ENCODE measurements at regions not wholly inside any gene's neighbourhood (a gene's known extent, or its start where the extent isn't known, plus 50 kb on each side); places are given as distances from the start of the nearest gene placed in this dataset.

DNA sequence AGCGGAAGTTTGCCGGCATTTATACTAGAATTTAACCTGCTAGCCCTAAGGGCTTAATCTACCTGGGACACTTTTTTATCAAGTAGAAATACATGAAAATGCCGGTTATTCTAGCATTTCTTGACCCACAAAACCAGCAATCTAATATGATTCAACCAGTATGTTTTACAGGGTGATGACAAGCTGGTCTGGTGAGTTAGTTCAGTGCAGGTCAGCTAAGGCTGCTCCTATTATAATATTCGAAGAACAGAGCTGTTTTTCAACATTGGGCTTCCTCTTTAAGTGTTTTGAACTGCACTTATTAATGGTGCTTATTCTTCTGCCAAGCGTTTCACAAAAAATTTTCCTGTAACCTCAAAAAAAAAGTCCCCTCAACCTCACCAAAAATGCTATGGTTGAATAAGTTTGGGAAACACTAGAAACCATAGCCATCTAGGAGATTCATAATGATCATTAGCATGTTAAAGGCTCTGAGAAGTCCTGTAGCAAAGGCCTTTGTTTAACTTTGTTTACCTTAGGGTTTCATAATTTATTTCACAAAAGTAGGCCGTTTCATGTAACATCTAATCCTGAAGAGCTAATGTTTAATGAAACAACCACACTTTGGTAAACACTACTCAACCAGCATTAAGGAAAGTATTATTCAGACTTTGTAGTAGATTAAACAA lies 526.6 kb downstream of the KLF12 start:
- no peak for DNase-seq

GRCh38 chr13:73603646-73604045 lies 530.6 kb downstream of the KLF12 start:
- DNase-seq: no peak

- DNase-seq: no peak
These were observed 531.9 kb downstream of the KLF12 start for GRCh38 chr13:73602295-73602694.

- no peak for DNase-seq
These were observed 532.5 kb downstream of the KLF12 start for GRCh38 chr13:73601708-73602107.

DNA sequence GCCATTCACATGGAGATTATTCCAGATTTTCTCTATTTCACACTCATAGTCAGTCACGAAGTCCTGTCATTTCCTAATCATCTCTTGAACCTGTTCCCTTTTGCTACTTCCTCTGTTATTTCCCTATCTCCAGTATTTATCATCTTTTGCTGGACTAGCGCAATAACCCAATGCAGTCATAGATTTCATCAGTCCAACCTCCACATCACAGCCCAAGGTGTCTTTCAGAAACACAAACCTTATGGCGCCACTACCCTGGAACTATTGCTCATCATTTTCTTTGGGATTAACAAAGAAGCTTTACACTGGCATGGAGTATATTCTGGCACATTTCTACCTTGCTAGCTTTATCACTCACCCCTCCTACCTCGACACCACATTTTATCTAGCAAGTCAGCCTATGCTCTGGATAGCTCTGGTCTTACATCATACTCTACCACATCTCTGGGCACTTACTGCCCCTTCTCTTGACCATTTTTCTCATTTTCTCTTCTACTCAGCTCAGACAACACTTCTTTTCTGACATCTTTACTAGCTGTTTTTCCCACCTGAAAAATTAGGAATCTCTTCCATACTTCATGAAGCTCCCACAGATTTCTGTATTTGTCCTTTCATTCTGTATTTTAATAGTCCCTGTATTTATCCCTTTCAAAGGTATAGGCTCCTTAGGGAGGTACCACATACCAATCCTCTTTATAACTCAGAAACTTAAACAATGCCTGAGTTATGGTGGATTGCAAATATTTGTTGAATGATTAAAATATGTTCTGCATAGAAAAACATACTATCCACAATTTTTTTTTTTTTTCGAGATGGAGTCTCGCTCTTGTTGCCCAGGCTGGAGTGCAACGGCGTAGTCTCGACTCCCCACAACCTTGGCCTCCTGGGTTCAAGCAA lies 534.7 kb downstream of the KLF12 start:
- DNase-seq: no peak

- no peak for DNase-seq
These were observed 536.0 kb downstream of the KLF12 start for GRCh38 chr13:73598020-73598712.

GRCh38 chr13:73596382-73596781 lies 537.6 kb downstream of the KLF5 start:
- no peak for DNase-seq

DNA sequence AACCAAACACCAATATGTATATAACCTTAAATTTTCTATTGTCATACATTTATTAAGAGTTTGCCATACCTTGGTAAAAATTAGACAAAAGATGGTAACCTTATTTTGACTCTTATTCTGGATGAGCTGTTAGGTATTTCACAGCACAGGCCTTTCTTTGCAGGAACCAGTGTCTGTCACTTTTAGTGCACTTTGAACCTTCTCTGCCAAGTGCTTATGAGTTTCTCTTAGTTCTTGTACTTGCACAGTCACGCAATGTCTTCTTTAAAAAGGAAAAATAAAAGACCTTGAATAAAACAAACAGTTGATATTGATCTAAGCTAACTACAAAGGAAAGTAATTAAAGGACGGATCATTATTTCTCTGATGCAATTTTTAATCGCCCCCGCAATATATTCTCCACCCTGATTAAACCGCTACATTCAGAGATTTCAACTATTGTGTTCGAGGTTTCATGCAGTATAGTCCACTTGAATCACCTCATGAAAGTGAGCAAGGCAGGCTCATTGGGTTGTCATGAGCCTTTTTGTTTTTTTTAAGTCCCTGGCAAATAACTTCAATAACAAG lies 534.5 kb downstream of the KLF5 start:
- DNase-seq: no peak

GRCh38 chr13:73591861-73592260 lies 533.1 kb downstream of the KLF5 start:
- DNase-seq: no peak

GRCh38 chr13:73590795-73591194 lies 532.0 kb downstream of the KLF5 start:
- no peak for DNase-seq

DNA sequence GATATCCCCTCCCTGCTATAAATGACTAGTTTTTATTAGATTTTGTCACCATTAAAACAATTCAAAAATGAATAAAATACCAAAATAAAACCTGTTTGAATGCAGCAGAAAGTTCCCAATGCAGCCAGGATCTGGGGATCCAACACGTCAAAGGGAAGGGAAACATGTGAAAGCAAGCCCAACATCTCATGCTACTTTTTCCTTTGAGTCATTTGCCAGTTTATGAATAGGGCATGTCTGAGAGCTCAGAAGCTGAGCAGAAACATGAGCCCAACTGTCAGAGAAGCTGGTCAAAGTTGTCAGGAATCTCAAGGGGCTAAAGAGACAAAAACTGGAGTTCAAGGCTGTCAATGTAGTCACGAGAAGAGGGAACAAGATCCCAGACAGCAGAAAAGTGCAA lies 526.4 kb downstream of the KLF5 start:
- DNase-seq: no peak

DNA sequence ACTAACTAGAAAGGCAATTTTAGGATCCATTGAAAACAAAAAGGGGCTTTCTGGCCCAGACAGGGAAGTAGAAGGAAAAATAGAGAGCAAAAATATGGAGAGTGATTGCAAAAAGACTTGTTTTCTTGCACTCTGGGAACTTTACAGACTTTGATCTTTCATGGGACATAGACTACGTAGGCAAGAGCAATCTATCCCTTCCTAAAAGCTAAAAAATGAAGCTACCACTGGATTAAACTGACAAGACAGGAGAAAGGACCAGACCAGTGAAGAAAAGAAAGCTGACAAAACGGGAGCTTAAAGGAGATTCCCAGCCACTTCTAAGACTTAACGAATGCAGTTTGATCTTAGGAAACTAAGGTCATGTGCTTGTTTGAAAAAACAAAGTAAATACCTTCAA lies 524.5 kb downstream of the KLF5 start:
- no peak for DNase-seq

DNA sequence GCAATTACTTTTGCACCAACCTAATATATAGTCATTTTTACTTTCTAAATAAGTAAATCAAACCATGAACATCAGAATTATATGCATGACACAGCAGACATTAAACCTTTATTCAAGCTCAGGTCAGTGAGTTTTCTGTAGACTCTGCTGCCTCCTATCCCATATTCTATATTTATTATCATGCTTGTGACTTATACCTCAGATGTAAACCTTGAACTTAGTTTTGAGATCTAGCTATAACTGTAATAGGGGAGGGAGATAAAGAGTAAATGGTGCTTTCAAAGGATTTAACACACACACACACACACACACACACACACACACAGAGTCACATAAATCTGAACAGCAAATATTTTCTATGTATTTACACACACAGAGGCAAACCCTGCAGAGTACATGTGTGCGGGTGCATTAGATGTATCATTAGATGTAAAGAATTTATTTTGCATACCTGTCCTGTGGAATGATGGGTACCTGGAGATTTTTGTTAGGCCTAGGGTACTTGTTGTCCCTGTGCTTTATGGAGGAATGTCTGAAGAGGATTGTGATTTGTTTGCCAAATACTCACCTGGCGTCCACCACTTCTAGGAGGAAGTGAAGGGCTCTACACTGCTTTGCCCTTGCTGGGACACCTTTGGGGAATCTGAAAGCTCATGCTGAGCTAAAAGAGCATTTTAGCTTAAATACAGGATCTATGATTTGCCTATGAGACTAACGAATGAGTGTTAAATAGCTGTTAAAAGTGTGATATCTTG lies 521.9 kb downstream of the KLF5 start:
- no peak for DNase-seq

GRCh38 chr13:73579574-73580274 lies 520.9 kb downstream of the KLF5 start:
- no peak for DNase-seq

DNA sequence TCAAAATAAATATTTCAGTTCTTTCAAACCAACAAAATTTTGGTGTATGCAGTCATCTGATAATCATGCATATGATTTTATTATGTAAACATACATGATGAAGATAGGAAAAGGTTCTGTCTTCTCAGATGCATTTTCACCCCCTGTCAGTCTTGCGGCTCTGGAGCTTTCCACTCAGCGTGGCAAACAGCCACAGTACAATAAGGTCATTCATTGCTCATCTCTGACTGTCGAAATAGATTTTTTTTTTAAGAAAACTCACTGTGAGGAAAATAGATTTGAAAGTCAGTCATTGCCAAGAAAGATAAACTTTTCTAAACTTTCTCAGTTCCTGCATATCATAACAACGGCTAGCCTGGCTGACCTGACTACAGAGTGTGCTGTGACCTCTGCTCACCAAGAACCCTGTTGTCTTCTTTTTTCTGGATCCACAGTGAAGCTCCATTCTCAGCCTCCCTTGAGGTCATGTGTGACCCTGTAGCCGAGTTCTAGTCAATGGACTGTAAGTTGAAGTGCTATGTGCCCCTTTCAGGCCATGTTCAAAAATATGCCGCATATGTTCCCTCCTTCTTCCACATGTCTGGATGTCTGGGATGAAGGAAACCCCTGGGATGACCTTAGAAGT lies 519.6 kb downstream of the KLF5 start:
- no peak for DNase-seq

GRCh38 chr13:73576291-73576690 lies 517.5 kb downstream of the KLF5 start:
- no peak for DNase-seq

DNA sequence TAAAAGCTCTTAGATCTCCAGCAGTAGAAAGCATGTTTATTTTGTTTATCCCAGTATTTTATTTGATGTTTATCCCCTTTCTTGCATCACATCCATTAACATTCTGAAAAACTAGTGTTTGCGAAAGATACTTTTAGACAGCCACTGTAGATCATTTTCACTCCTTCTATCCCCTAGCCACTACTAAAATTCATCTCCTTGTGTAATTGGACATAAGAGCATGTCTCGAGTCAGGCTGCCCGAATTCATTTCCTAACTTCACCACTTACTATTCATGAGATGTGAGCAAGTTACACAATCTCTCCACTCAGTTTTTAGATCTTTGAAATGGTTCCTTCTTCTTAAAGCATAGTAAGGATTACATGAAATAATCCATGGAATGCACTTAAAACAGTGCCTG lies 514.0 kb downstream of the KLF5 start:
- DNase-seq: no peak

GRCh38 chr13:73571376-73571775 lies 512.6 kb downstream of the KLF5 start:
- no peak for DNase-seq

- DNase-seq: no peak
These were observed 498.1 kb downstream of the KLF5 start for GRCh38 chr13:73556902-73557301.

GRCh38 chr13:73556128-73556527 lies 497.3 kb downstream of the KLF5 start:
- no peak for DNase-seq

DNA sequence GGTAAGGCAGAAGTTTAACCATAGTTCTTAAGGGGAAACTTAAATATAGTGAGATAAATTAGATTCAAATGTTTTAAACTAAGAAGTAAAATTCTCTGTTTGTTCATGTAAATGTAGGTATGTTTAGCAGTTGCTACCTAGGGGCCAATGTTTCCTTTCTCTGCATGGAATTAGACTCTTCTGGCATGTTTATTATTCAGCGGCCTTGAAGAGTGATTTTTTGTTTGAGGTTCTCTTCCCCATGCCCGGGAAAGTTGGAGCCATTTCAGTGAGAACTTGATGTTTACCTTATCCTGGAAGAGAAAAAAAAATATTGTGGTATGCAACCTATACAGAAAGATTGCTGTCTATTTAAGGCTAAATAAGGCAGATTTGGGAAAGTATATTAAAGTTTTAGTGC lies 492.9 kb downstream of the KLF5 start:
- DNase-seq: no peak

- no peak for DNase-seq
These were observed 490.9 kb downstream of the KLF5 start for GRCh38 chr13:73549717-73550116.

Measured in CD4-positive, alpha-beta T cell treated with Interleukin-6 for 4 hours (primary cell).